ENCODE measurements at regions not wholly inside any gene's neighbourhood (a gene's known extent, or its start where the extent isn't known, plus 50 kb on each side); places are given as distances from the start of the nearest gene placed in this dataset.

DNA sequence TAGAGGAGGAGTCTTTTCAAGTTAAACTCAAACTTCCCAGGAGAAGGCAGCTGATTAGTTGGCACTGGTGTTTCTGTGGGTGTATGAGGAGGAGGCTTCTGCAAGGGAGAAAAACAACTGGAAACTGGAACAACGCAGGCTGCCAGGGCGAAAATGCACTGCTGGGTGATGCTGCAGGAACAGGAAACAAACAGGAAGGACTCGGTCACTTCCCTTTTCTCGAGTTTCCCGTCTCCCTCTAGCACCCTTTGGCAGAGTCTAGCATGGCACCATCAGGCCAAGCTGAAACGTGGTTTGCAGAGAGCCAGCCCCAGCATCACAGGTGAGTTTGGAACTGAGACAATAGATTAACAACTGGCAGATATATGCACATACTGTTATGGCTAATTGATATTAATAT is 77.5 kb upstream of the CAST start:
- H3K4me3 ChIP-seq (ENCODE audit: low read depth, low read length): no peak overlapping the region
- no peak for DNase-seq (ENCODE audit: low read depth)
- TF ChIP-seq, protein P1, sequence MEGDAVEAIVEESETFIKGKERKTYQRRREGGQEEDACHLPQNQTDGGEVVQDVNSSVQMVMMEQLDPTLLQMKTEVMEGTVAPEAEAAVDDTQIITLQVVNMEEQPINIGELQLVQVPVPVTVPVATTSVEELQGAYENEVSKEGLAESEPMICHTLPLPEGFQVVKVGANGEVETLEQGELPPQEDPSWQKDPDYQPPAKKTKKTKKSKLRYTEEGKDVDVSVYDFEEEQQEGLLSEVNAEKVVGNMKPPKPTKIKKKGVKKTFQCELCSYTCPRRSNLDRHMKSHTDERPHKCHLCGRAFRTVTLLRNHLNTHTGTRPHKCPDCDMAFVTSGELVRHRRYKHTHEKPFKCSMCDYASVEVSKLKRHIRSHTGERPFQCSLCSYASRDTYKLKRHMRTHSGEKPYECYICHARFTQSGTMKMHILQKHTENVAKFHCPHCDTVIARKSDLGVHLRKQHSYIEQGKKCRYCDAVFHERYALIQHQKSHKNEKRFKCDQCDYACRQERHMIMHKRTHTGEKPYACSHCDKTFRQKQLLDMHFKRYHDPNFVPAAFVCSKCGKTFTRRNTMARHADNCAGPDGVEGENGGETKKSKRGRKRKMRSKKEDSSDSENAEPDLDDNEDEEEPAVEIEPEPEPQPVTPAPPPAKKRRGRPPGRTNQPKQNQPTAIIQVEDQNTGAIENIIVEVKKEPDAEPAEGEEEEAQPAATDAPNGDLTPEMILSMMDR (IDR thresholded peaks at IDR 0.05; ENCODE audit: insufficient read depth, low read depth, low read length): no peak

- DNase-seq (ENCODE audit: low read depth): no peak
- TF ChIP-seq, protein P1 (IDR thresholded peaks at IDR 0.05; ENCODE audit: insufficient read depth, low read depth, low read length): no peak
Measured at GRCh38 chr5:96588539-96588938, 73.6 kb upstream of the CAST start.

DNA sequence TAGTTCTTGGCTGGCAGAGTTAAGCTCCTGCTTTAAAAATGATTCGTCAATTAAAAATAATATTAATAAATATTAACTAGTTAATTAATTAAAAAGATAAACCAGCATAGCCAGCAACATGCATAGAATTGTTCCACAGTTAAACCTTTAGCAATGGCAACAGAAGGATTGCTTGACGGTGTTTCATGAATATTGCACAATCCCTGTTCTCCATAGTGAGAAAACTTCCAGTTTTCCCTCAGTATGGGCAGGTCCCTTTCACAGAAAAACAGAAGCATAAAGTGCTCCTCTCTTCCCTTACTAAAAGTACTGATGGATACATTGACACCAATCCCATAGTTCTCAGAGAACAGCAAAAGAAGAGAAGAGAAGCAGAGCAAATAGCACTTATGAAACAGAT is 71.4 kb upstream of the CAST start:
- H3K4me3 ChIP-seq (ENCODE audit: low read depth, low read length): no peak overlapping the region
- peak; percentile 56 for DNase-seq (ENCODE audit: low read depth)
- TF ChIP-seq, protein P1 (IDR thresholded peaks at IDR 0.05; ENCODE audit: insufficient read depth, low read depth, low read length): no peak

More at GRCh38 chr5:96588539-96588938, 73.6 kb upstream of the CAST start:
- H3K4me3 ChIP-seq (ENCODE audit: low read depth, low read length): no peak overlapping the region

GRCh38 chr5:96595300-96596090 is 66.7 kb upstream of the CAST start:
- TF ChIP-seq, protein P1 (IDR thresholded peaks at IDR 0.05; ENCODE audit: insufficient read depth, low read depth, low read length): peak; percentile 60
- no peak overlapping the region for H3K4me3 ChIP-seq (ENCODE audit: low read depth, low read length)
- peak; percentile 19 for DNase-seq (ENCODE audit: low read depth)

GRCh38 chr5:96597438-96598020 is 64.6 kb upstream of the CAST start:
- DNase-seq (ENCODE audit: low read depth): peak; percentile 61
- H3K4me3 ChIP-seq (ENCODE audit: low read depth, low read length): no peak overlapping the region
- TF ChIP-seq, protein P1 (IDR thresholded peaks at IDR 0.05; ENCODE audit: insufficient read depth, low read depth, low read length): no peak

- DNase-seq (ENCODE audit: low read depth): no peak
- TF ChIP-seq, protein P1 (IDR thresholded peaks at IDR 0.05; ENCODE audit: insufficient read depth, low read depth, low read length): no peak
- H3K4me3 ChIP-seq (ENCODE audit: low read depth, low read length): no peak overlapping the region
Measured at GRCh38 chr5:96601200-96601599, 61.0 kb upstream of the CAST start.

Data from fibroblast of villous mesenchyme (primary cell).